ENCODE measurements at regions not wholly inside any gene's neighbourhood (a gene's known extent, or its start where the extent isn't known, plus 50 kb on each side); places are given as distances from the start of the nearest gene placed in this dataset.

GRCh38 chr1:93808871-93809270, 70.1 kb downstream of the DNTTIP2 start:
- no peak for DNase-seq (ENCODE audit: low read depth)
- H3K4me3 ChIP-seq (ENCODE audit: low read depth, low read length): no peak overlapping the region
- TF ChIP-seq CTCF (conservative IDR thresholded peaks at IDR 0.05; ENCODE audit: low read depth, low read length): no peak

GRCh38 chr1:93807311-93807930, 71.6 kb downstream of the DNTTIP2 start:
- no peak overlapping the region for H3K4me3 ChIP-seq (ENCODE audit: low read depth, low read length)
- DNase-seq (ENCODE audit: low read depth): no peak
- TF ChIP-seq CTCF (conservative IDR thresholded peaks at IDR 0.05; ENCODE audit: low read depth, low read length): no peak

GRCh38 chr1:93805027-93805610, 73.9 kb downstream of the DNTTIP2 start:
- DNase-seq (ENCODE audit: low read depth): no peak

GRCh38 chr1:93804412-93804811, 74.6 kb downstream of the DNTTIP2 start:
- DNase-seq (ENCODE audit: low read depth): no peak
- no peak overlapping the region for H3K4me3 ChIP-seq (ENCODE audit: low read depth, low read length)
- TF ChIP-seq CTCF (conservative IDR thresholded peaks at IDR 0.05; ENCODE audit: low read depth, low read length): no peak

More at GRCh38 chr1:93805027-93805610, 73.9 kb downstream of the DNTTIP2 start:
- no peak overlapping the region for H3K4me3 ChIP-seq (ENCODE audit: low read depth, low read length)
- TF ChIP-seq CTCF (conservative IDR thresholded peaks at IDR 0.05; ENCODE audit: low read depth, low read length): no peak

GRCh38 chr1:93801471-93801870, 77.5 kb downstream of the DNTTIP2 start:
- no peak for DNase-seq (ENCODE audit: low read depth)
- TF ChIP-seq CTCF (conservative IDR thresholded peaks at IDR 0.05; ENCODE audit: low read depth, low read length): no peak
- H3K4me3 ChIP-seq (ENCODE audit: low read depth, low read length): no peak overlapping the region

- no peak for TF ChIP-seq CTCF (conservative IDR thresholded peaks at IDR 0.05; ENCODE audit: low read depth, low read length)
- H3K4me3 ChIP-seq (ENCODE audit: low read depth, low read length): no peak overlapping the region
- DNase-seq (ENCODE audit: low read depth): no peak
These were observed 78.2 kb downstream of the DNTTIP2 start for GRCh38 chr1:93800856-93801255.

GRCh38 chr1:93798291-93798690, 80.7 kb downstream of the DNTTIP2 start:
- no peak for TF ChIP-seq CTCF (conservative IDR thresholded peaks at IDR 0.05; ENCODE audit: low read depth, low read length)
- no peak overlapping the region for H3K4me3 ChIP-seq (ENCODE audit: low read depth, low read length)
- no peak for DNase-seq (ENCODE audit: low read depth)

Measured in epithelial cell of proximal tubule (primary cell).